H1 (cell line): ENCODE measurements at regions not wholly inside any gene's neighbourhood (a gene's known extent, or its start where the extent isn't known, plus 50 kb on each side); places are given as distances from the start of the nearest gene placed in this dataset.

ENCODE experiments used
- CTCF ChIA-PET: fragments of 300-600 bp; sonication (Branson Sonifier 250); formaldehyde crosslinking; loops from one replicate; lab custom pipeline; 2021; ENCODE audit not compliant: partially characterized antibody; lab: Charles Lee
- POLR2A ChIA-PET: fragments of 300-600 bp; sonication (Branson Sonifier 250); formaldehyde crosslinking; loops from one replicate; lab custom pipeline; 2021; ENCODE audit warnings: inconsistent platforms; ENCODE audit not compliant: partially characterized antibody; lab: Charles Lee
- DNase-seq, 2 experiments: peaks; one replicate each; pipeline versions ENCODE4 v3.0.0 to v3.0.0-alpha.2; 2010 to 2022; ENCODE audit warnings: low spot score in 2 of 2, low read depth in 1 of 2, mixed read lengths in 1 of 2
- FAIRE-seq: peaks from 2 replicates; lab custom pipeline; 2011; peaks lifted over from hg19 to GRCh38; lab: Jason Lieb, UNC
- H2AFZ ChIP-seq: 2 replicates; pipeline ENCODE4 v1.8.1; 2012; ENCODE audit warnings: low read length, inconsistent platforms
- H2AK5ac ChIP-seq: 2 replicates; pipeline ENCODE4 v1.6.1; 2013; ENCODE audit warnings: low read depth, low read length
- H2BK120ac ChIP-seq: replicated peaks from 2 replicates; pipeline ENCODE3; 2013; ENCODE audit warnings: low read depth, low read length, inconsistent platforms
- H2BK12ac ChIP-seq: 2 replicates; pipeline ENCODE4 v1.6.1; 2013; ENCODE audit warnings: low read depth, low read length
- H2BK15ac ChIP-seq: 2 replicates; pipeline ENCODE4 v1.6.1; 2013; ENCODE audit warnings: low read length
- H2BK20ac ChIP-seq: 2 replicates; pipeline ENCODE4 v1.6.1; 2013; ENCODE audit warnings: low read length
- H2BK5ac ChIP-seq: 2 replicates; pipeline ENCODE4 v1.6.1; 2013; ENCODE audit warnings: low read depth, low read length
- H3K14ac ChIP-seq: 2 replicates; pipeline ENCODE4 v1.6.1; 2013; ENCODE audit warnings: inconsistent platforms; ENCODE audit not compliant: insufficient read length
- H3K18ac ChIP-seq: 2 replicates; pipeline ENCODE4 v1.6.1; 2013; ENCODE audit warnings: low read length; ENCODE audit errors: extremely low read depth
- H3K23ac ChIP-seq: 2 replicates; pipeline ENCODE4 v1.6.1; 2013; ENCODE audit warnings: inconsistent platforms; ENCODE audit not compliant: insufficient read length
- H3K23me2 ChIP-seq: 2 replicates; pipeline ENCODE4 v1.6.1; 2013; ENCODE audit warnings: low read depth, low read length
- H3K27ac ChIP-seq: 2 replicates; pipeline ENCODE4 v1.6.1; 2011; ENCODE audit warnings: low read depth, low read length, inconsistent platforms
- H3K27me3 ChIP-seq, 4 experiments: replicated peaks in 1 of 4; 1 replicate in 1 of 4; 2 replicates in 3 of 4; pipeline versions ENCODE4 v1.6.1 to v1.8.1; 2011 to 2013; ENCODE audit warnings: low read length in 3 of 4, mild to moderate bottlenecking in 3 of 4, inconsistent platforms in 2 of 4, mixed read lengths in 2 of 4, moderate library complexity in 1 of 4; ENCODE audit not compliant: control insufficient read depth in 3 of 4, insufficient read depth in 3 of 4; ENCODE audit errors: extremely low read depth in 1 of 4
- H3K36me3 ChIP-seq, 4 experiments: 2 replicates each; pipeline versions ENCODE4 v1.6.1 to v1.8.1; 2011 to 2013; ENCODE audit warnings: mild to moderate bottlenecking in 4 of 4, low read length in 3 of 4, moderate library complexity in 2 of 4, control low read depth in 1 of 4, inconsistent platforms in 1 of 4; ENCODE audit not compliant: insufficient read depth in 4 of 4, control insufficient read depth in 2 of 4
- H3K4ac ChIP-seq: replicated peaks from 2 replicates; pipeline ENCODE3; 2013; ENCODE audit warnings: low read length, low read depth, mixed read lengths, inconsistent platforms; ENCODE audit not compliant: insufficient read length
- H3K4me1 ChIP-seq, 4 experiments: replicated peaks in 1 of 4; 1 replicate in 1 of 4; 2 replicates in 3 of 4; pipeline versions ENCODE4 v1.6.1 to v1.8.1; 2011 to 2013; ENCODE audit warnings: low read length in 3 of 4, inconsistent platforms in 2 of 4, mixed read lengths in 1 of 4; ENCODE audit not compliant: insufficient read depth in 4 of 4, control insufficient read depth in 3 of 4
- H3K4me2 ChIP-seq, 2 experiments: 2 replicates each; pipeline versions ENCODE4 v1.6.1 to v1.8.1; 2011 to 2013; ENCODE audit warnings: low read depth in 2 of 2, low read length in 2 of 2, control low read depth in 1 of 2, inconsistent platforms in 1 of 2, mild to moderate bottlenecking in 1 of 2; ENCODE audit not compliant: insufficient read depth in 1 of 2
- H3K4me3 ChIP-seq, 4 experiments: fragments of 200-600, 300-600 bp in 1 of 4; sonication (generic), shearing (Covaris generic), sonication (Bioruptor Twin) in 1 of 4; 2 replicates each; pipeline versions ENCODE4 v1.5.1 to v1.8.1; 2011 to 2016; ENCODE audit warnings: low read length in 4 of 4, low read depth in 3 of 4, control low read depth in 2 of 4, inconsistent platforms in 2 of 4, mild to moderate bottlenecking in 2 of 4, mixed read lengths in 1 of 4, moderate library complexity in 1 of 4; ENCODE audit not compliant: insufficient read depth in 2 of 4; ENCODE audit errors: extremely low read depth in 1 of 4
- H3K56ac ChIP-seq: replicated peaks from 2 replicates; pipeline ENCODE3; 2013; ENCODE audit warnings: low read depth, mild to moderate bottlenecking, mixed read lengths, low read length, inconsistent platforms; ENCODE audit not compliant: insufficient read length
- H3K79me1 ChIP-seq: 2 replicates; pipeline ENCODE4 v1.6.1; 2013; ENCODE audit warnings: low read depth, low read length, control low read depth
- H3K79me2 ChIP-seq, 2 experiments: 2 replicates each; pipeline versions ENCODE4 v1.6.1 to v1.8.1; 2012 to 2013; ENCODE audit warnings: low read length in 2 of 2, mild to moderate bottlenecking in 2 of 2, inconsistent platforms in 1 of 2; ENCODE audit not compliant: insufficient read depth in 2 of 2, control insufficient read depth in 1 of 2
- H3K9ac ChIP-seq, 4 experiments: replicated peaks in 1 of 4; 1 replicate in 1 of 4; 2 replicates in 3 of 4; pipeline versions ENCODE4 v1.6.1 to v1.8.1; 2011 to 2013; ENCODE audit warnings: low read depth in 3 of 4, low read length in 3 of 4, control low read depth in 2 of 4, mild to moderate bottlenecking in 2 of 4, moderate library complexity in 2 of 4, inconsistent platforms in 1 of 4; ENCODE audit errors: extremely low read depth in 1 of 4
- H3K9me3 ChIP-seq, 2 experiments: 2 replicates each; pipeline versions ENCODE4 v1.6.1 to v1.8.1; 2012 to 2013; ENCODE audit warnings: mild to moderate bottlenecking in 2 of 2, moderate library complexity in 2 of 2, control low read depth in 1 of 2, inconsistent platforms in 1 of 2, low read depth in 1 of 2, low read length in 1 of 2, mixed read lengths in 1 of 2; ENCODE audit not compliant: insufficient read depth in 2 of 2
- H4K20me1 ChIP-seq, 2 experiments: replicated peaks in 1 of 2; 2 replicates each; pipeline versions ENCODE3 to v1.8.1; 2011 to 2013; ENCODE audit warnings: inconsistent platforms in 2 of 2, low read length in 2 of 2, mild to moderate bottlenecking in 1 of 2; ENCODE audit not compliant: insufficient read depth in 2 of 2, control insufficient read depth in 1 of 2
- H4K5ac ChIP-seq: 2 replicates; pipeline ENCODE4 v1.6.1; 2013; ENCODE audit warnings: low read length, low read depth, mixed read lengths, inconsistent platforms; ENCODE audit not compliant: insufficient read length
- H4K8ac ChIP-seq: 2 replicates; pipeline ENCODE4 v1.8.0; 2013; ENCODE audit warnings: mild to moderate bottlenecking, moderate library complexity, low read length, inconsistent platforms; ENCODE audit not compliant: insufficient read depth; ENCODE audit errors: extremely low read depth
- H4K91ac ChIP-seq: replicated peaks from 2 replicates; pipeline ENCODE3; 2013; ENCODE audit warnings: low read length, mixed read lengths, inconsistent platforms; ENCODE audit not compliant: insufficient read length
- BACH1 ChIP-seq: IDR thresholded peaks from 2 replicates; pipeline ENCODE4 v1.6.1; 2012; ENCODE audit warnings: low read length, improper control_type of control experiment
- EZH2 ChIP-seq: fragments of 200-600 bp; sonication (generic); IDR thresholded peaks from 2 replicates; pipeline ENCODE4 v1.7.1; 2012; ENCODE audit warnings: low read depth, mild to moderate bottlenecking, moderate library complexity, low read length, inconsistent platforms; ENCODE audit not compliant: severe bottlenecking
- FOSL1 ChIP-seq: IDR thresholded peaks from 2 replicates; pipeline ENCODE4 v1.6.1; 2011; ENCODE audit warnings: mild to moderate bottlenecking, low read depth, low read length, moderate library complexity; ENCODE audit not compliant: insufficient read depth
- JUND ChIP-seq: IDR thresholded peaks from 2 replicates; pipeline ENCODE4 v1.6.1; 2011; ENCODE audit warnings: mild to moderate bottlenecking, improper control_type of control experiment, low read length
- NANOG ChIP-seq: IDR thresholded peaks from 2 replicates; pipeline ENCODE4 v1.6.1; 2011; ENCODE audit warnings: low read length, low read depth, mild to moderate bottlenecking, inconsistent platforms; ENCODE audit not compliant: insufficient read depth, poor library complexity, severe bottlenecking
- POLR2AphosphoS5 ChIP-seq: IDR thresholded peaks from 2 replicates; pipeline ENCODE4 v1.6.1; 2011; ENCODE audit warnings: low read depth, low read length
- RBBP5 ChIP-seq: IDR thresholded peaks from 2 replicates; pipeline ENCODE4 v1.7.1; 2012; ENCODE audit warnings: low read depth, mild to moderate bottlenecking, inconsistent platforms, low read length, moderate library complexity, borderline replicate concordance
- RFX5 ChIP-seq: IDR thresholded peaks from 2 replicates; pipeline ENCODE4 v1.6.1; 2011; ENCODE audit warnings: low read depth, low read length, improper control_type of control experiment, borderline replicate concordance
- SIN3A ChIP-seq, 2 experiments: IDR thresholded peaks in 1 of 2; conservative IDR thresholded peaks in 1 of 2; 2 replicates each; pipeline ENCODE4 v1.6.1; 2011 to 2012; ENCODE audit warnings: low read length in 2 of 2, improper control_type of control experiment in 1 of 2, low read depth in 1 of 2, mild to moderate bottlenecking in 1 of 2
- YY1 ChIP-seq: IDR thresholded peaks from 2 replicates; pipeline ENCODE4 v1.6.1; 2011; ENCODE audit warnings: low read depth, mild to moderate bottlenecking, low read length
- WGBS, 2 experiments: shearing (Covaris generic) in 1 of 2; methylation state at CpG; one replicate each; pipeline versions ENCODE4 v1.1.6 to v1.1.7; 2013 to 2015; ENCODE audit warnings: low lambda C conversion rate in 2 of 2, mixed read lengths in 2 of 2, inconsistent platforms in 1 of 2, low coverage in 1 of 2, missing lambda C conversion rate in 1 of 2; ENCODE audit not compliant: insufficient replicate concordance in 2 of 2, insufficient coverage in 1 of 2, insufficient read length in 1 of 2; ENCODE audit errors: extremely low coverage in 1 of 2, missing lambda C conversion rate in 1 of 2; 5-methylcytosine and 5-hydroxymethylcytosine counted together
- TF ChIP-seq, protein P1 (sequence below): IDR thresholded peaks from 2 replicates; pipeline ENCODE4 v1.6.1; 2012; ENCODE audit warnings: low read length, inconsistent platforms

DNA sequence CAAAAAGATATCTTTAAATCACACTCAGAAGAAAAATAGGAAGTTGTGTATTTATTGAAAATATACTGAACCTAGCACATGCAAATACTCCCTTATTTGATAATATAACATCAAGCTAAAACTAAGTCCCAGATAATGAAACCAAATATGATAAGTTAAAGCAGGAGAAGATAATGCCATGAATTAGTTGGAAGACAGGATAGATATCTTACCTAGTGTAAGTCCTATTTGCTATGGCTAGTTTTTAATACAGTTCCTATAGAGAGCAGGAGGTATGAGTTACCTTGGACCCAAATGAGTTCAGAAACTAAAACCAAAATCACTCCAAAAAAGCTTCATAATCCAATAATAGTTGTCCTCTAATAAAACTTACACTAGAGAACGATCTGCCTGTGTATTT, 1407.1 kb upstream of the MIR17HG start:
- Histone ChIP-seq H2BK120ac (no peak overlapping the region), H3K27ac (no peak overlapping the region), H4K20me1 (no peaks in the 10 kb centered on the region), H3K4me3 (no peak overlapping the region), H3K9ac (no peak overlapping the region), H3K4me2 (no peak overlapping the region), H4K8ac (no peak overlapping the region), H3K23me2 (no peaks in the 10 kb centered on the region), H2BK15ac (no peak overlapping the region), H2AFZ (no peak overlapping the region), H2BK5ac (no peak overlapping the region), H3K4ac (no peak overlapping the region), H3K18ac (no peak overlapping the region), H3K23ac (no peak overlapping the region), H3K36me3 (no peaks in the 10 kb centered on the region), H3K27me3 (no peaks in the 10 kb centered on the region), H3K14ac (no peak overlapping the region), H3K4me1 (no peaks in the 10 kb centered on the region), H3K56ac (no peak overlapping the region), H4K91ac (no peak overlapping the region), H3K9me3 (no peaks in the 10 kb centered on the region), H2BK12ac (no peak overlapping the region), H2BK20ac (no peak overlapping the region), H3K79me1 (no peaks in the 10 kb centered on the region), H2AK5ac (no peak overlapping the region), H3K79me2 (no peaks in the 10 kb centered on the region), H4K5ac (no peak overlapping the region)
- ChIA-PET POLR2A (no interaction called here), CTCF (no interaction called here)
- 93% methylated on average over 1 of the region's 1 CpG; no CpG with 5 or more reads in 1 of the 2 experiments for WGBS, 2 experiments
- DNase-seq = no peak
- FAIRE-seq = no peak
- TF ChIP-seq, protein P1, sequence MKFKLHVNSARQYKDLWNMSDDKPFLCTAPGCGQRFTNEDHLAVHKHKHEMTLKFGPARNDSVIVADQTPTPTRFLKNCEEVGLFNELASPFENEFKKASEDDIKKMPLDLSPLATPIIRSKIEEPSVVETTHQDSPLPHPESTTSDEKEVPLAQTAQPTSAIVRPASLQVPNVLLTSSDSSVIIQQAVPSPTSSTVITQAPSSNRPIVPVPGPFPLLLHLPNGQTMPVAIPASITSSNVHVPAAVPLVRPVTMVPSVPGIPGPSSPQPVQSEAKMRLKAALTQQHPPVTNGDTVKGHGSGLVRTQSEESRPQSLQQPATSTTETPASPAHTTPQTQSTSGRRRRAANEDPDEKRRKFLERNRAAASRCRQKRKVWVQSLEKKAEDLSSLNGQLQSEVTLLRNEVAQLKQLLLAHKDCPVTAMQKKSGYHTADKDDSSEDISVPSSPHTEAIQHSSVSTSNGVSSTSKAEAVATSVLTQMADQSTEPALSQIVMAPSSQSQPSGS = no peak
- TF ChIP-seq BACH1 (no peak), RBBP5 (no peak), EZH2 (no peak), FOSL1 (no peak), YY1 (no peak), JUND (no peak), NANOG (no peak), RFX5 (no peak), SIN3A (conservative IDR thresholded peaks at IDR 0.05 in 1 of 2, IDR thresholded peaks at IDR 0.05 in 1 of 2; ENCODE audit: low read depth in 1 of 2, low read length in 2 of 2) (no peak), POLR2AphosphoS5 (no peak)
